ENCODE measurements at regions not wholly inside any gene's neighbourhood (a gene's known extent, or its start where the extent isn't known, plus 50 kb on each side); places are given as distances from the start of the nearest gene placed in this dataset.

- TF ChIP-seq CTCF (IDR thresholded peaks at IDR 0.05) (no peak), EP300 (IDR thresholded peaks at IDR 0.05) (no peak)
Measured at GRCh38 chr14:83007641-83008225, 1474.1 kb upstream of the SEL1L start.

Measured in sigmoid colon (tissue), 4 donors.